NOMO-1 treated with DMSO at 0.1 percent for 48 hours (cell line): ENCODE measurements at regions not wholly inside any gene's neighbourhood (a gene's known extent, or its start where the extent isn't known, plus 50 kb on each side); places are given as distances from the start of the nearest gene placed in this dataset.

Experiments
- DNase-seq: peaks from one replicate; lab custom pipeline; 2025; ENCODE audit not compliant: unreplicated experiment; lab: John Stamatoyannopoulos, UW

- DNase-seq = no peak
Observed at GRCh38 chr17:79522414-79522813, 88.4 kb downstream of the RBFOX3 start.

GRCh38 chr17:79521225-79521624, 89.6 kb downstream of the RBFOX3 start:
- no peak for DNase-seq

DNA sequence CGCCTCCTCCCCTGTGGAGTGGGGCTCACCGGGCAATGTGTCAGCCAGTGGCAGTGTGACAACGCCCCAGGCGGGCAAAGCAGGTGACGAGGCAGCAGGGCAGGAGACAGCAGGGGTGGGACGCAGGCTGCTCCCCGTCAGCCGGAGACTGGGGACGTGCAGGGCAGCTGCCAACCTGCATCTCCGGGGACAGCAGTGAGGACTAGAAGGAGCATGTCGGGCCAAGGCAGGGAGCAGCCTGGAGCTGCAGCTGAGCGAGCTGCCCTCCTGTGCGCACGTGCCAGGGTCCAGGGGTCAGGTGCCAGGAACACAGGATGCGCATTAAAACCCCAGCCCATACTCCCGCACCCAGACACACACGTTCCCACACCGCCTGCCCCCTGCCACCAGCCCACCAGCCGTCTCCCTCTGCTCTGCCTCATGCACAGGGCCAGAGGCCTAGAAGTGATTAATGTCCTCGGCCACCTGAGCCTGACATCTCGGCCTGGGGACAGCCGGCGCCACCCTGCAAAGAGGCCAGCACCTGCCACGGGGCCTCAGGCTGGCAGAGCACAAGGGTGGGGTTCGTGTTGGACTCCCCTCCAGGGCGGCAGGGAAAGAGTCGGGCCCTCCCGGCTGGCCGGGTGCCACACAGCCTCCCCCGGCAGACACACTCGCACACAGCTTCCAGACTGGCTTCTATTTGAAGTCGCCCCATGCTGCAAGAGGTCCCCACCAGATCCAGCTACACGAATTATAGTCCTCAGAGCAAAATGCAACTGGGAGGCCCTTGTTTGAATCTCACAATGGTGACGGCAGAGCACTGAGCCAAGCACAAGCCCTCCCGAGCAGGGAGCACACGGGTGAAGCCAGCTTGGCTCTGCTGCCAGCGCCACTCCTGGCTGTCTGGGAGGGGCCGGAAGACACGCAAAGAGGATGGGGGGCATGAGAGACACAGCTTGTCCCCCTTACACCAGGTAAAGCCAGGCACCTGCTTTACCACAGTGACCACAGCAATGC, 90.4 kb downstream of the RBFOX3 start:
- DNase-seq = no peak

GRCh38 chr17:79519601-79520000, 91.2 kb downstream of the RBFOX3 start:
- no peak for DNase-seq

DNA sequence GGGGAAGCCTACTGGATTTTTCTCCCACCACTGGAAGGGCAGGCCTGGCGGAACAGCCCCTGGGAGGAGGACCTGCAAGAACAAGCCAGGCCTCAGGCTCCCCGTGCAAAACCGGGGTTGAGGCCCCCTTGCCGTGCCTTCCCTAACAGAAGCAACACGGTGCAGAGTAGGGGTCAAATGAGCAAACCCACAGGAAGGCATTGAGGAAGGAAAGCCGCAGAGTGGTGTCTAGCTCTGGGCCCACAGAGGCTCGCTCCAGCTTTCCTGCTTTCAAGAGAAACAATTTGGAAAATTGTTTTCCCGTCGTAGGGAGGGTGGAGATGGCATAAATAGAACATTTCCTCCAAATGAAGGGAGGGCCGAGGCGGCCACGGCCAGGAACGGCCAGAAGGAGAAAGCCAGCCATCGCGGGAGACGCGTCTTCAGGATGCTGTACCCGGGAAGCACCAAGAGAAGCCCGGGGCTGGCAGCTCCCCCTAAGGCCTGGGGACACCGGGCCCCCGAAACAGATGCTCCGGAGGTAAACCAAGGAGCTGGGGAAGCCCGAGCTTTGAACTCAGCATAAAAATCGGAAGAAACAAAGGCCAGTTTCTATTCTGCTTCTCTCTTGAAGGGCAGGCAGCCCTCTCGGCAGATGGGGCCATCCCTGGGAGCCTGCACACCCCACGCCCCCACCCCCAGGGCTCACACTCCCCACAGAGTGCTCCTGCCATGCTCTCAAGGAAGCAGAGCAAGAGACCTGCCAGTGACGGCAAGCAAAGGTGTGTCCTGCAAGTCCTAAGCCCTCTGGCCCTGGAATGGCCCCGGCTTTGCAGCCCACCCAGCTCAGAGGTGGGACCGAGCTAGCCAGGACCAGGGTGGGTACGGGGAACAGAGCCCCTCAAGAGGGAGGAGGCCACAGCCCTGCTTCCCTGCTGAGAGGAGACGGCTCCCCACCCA, 92.0 kb downstream of the RBFOX3 start:
- DNase-seq = no peak

GRCh38 chr17:79517827-79518584, 92.8 kb downstream of the RBFOX3 start:
- no peak for DNase-seq

DNA sequence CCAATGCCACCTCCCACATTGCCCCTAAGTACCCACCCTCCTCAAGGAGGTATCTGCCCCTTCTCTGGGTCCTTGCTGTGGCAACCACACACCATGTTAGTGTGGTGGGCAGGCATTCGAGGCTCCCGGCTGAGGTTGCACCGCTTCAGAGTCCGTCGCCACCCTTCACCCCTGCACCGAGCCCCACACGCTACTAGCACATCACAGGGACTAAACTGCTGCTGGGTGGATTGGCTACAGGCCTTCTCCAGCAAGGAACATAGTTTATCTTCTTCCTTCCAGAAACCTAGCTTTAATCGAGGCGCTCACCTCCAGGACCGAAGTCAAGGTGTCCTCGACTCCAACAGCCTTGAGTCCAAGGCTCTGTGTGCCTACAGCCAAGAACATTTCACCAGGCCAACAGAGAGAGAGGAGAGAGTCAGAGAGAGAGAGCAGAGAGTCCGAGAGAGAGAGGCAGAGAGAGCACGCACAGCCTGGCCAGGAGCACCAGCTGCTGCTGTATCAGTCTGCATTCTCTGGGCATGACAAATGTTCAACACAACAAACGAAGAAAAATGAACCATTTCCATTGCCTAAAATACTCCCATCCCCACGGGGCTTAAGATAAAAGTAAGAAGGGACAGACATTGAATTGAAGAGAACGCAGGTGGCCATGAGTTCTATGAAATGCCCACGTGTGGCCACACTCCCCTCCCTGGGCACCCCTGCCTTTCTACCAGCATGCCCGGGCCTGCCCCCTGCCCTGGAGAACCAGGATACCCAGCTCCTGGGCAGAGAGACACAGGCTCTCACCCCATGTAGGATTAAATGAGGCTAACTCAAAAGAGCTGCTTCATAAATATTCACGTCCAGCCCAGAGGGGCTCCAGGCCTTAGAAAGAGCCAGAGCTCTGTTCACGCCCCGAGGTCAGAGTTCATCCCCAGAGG, 94.9 kb downstream of the RBFOX3 start:
- DNase-seq = no peak

- DNase-seq = no peak
Observed at GRCh38 chr17:79515110-79515509, 95.7 kb downstream of the RBFOX3 start.

GRCh38 chr17:79513820-79514535, 96.9 kb downstream of the RBFOX3 start:
- DNase-seq = no peak

- DNase-seq = no peak
Observed at GRCh38 chr17:79513206-79513605, 97.6 kb downstream of the RBFOX3 start.

GRCh38 chr17:79511471-79511870, 99.4 kb downstream of the RBFOX3 start:
- no peak for DNase-seq

DNA sequence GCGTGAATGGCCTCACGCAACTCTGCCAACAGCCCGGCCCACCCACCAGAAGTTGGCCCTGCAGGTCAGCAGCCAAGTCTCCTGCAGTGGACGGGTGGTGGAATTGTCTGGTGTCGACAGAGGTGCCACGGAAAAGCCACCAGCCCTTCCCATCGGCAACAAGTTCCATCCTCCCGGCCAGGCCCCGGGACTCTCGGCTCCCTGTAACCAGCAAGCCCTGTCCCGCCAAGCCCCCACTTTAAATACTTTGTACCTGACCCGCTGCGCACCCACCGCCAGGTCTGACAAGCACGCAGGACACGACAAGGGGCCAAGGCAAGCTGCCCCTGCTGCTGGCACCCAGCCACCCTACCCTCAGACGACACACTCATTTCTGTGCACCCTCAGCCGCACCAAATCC, 100.8 kb downstream of the RBFOX3 start:
- no peak for DNase-seq

GRCh38 chr17:79509490-79509889, 101.4 kb downstream of the RBFOX3 start:
- no peak for DNase-seq

DNA sequence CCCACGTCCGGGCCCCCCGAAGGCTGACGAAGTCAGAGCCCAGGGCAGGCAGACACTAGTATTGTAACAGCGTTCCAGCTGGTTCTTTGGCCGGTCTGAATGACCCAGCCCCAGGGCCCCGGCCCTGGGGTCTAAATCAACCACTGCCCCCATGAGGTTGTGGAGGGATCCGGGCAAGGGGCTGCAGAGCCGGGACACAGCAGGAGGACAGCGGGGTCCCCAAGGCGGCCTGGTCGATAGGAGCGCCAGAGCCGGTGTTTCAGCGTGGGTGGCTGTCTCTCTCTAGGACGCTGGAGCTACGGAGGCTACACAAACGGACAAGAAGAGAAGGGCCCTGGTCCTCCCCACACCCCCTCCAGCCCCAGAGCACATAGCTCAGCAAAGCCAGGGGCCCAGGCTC, 101.8 kb downstream of the RBFOX3 start:
- no peak for DNase-seq

DNA sequence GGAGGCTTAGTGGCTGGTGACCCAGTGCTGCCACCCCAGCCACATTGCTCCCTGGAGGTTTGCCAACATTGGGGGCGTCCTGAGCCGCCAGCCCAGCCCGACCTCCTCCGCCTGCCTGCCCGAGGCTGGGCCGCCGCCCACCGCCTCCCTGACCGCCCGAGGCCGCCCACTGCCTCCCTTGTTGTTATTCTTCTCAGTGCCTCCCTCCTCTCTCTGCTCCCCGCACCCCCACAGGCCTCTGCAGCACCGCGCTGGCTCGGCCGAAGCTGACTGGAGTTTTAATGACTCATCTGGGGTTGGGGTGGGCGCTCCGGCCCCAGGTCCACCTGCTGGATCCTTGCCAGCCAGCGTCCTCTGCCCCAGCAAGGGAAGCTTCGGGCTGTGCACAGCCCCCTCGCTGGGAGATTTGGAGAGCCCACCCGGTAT, 102.5 kb downstream of the RBFOX3 start:
- DNase-seq = no peak

GRCh38 chr17:79506955-79507354, 103.9 kb downstream of the RBFOX3 start:
- no peak for DNase-seq

DNA sequence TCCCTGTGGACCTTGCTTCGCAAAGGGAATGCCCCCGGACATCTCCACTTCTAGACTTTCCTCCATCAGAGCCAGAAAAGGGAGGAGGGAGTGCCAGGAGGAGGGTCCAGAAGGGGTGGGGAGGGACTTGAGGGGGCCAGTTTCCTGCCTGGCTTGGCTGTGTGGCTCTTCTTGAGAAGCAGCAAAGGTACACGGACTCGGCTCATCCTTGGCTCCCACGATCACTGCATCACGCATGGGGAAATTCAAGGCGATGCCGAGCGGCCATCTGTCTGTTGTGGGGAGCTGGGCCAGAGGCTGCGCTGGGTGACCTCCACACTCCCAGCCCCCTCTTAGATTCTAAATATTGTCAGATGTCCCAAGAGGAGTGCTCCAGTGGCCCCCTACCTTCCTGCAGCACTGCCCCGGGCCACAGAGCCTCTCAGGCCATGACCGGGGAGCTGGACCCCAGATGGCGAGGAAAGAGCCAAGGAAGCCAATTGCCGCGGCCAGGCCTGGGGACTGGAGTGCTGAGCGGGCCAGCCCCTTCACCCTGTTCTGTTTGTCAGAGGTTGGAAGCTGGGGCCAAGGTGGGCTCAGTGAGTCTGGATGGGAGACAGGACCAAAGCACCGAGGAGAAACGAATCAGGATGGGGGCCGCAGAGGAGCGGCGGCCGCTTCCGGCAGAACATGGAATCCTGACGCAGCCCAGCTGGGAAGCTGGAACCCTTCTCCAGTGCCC, 104.5 kb downstream of the RBFOX3 start:
- DNase-seq = no peak

- no peak for DNase-seq
Observed at GRCh38 chr17:79505199-79505598, 105.7 kb downstream of the RBFOX3 start.

DNA sequence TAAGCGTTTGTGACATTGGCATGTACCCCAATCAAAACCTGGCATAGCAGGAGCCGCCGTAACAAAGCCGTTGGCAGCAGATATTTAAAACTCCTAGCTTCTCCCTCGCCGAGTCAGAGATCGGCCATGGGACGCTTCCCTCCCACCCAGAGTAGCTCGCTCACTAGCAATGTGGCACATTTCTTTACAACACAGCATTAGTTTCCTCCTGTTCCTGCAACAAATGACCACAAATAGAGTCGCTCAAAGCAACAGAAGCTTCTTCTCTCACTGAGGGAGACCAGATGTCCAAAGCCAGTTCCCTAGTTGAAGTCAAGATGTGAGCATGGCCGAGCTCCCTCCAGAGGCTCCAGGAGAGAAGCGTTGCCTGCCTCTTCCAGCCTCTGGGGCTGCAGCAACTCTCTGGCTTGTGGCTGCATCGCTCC, 106.7 kb downstream of the RBFOX3 start:
- DNase-seq = no peak
